K562 (cell line): ENCODE measurements at regions not wholly inside any gene's neighbourhood (a gene's known extent, or its start where the extent isn't known, plus 50 kb on each side); places are given as distances from the start of the nearest gene placed in this dataset.

Experiments used
- ATAC-seq: fragments of 200-7000 bp; cut with Tn5 transposase; 3 replicates; pipeline ENCODE4 v1.9.1; 2020; ENCODE audit warnings: moderate library complexity
- BruUV-seq: library from RNA; stranded (reverse); fragments of 400-500 nt; replicated peaks from 2 replicates; lab custom pipeline; 2021; lab: Mats Ljungman, UMichigan
- CTCF ChIA-PET: fragments of 300-600 bp; formaldehyde crosslinking; extraction: SDS; loops from one replicate; lab custom pipeline; 2021; ENCODE audit warnings: low intra/inter-chr PET ratio; lab: Yijun Ruan, JAX
- POLR2A ChIA-PET: fragments of 300-600, 350-650 bp; sonication (Branson Sonifier 250); formaldehyde crosslinking; extraction: SDS; loops from one replicate; lab custom pipeline; 2021; ENCODE audit warnings: antibody characterized with exemption, inconsistent platforms; lab: Yijun Ruan, JAX
- DNase-seq, 4 experiments: peaks; one replicate each; pipeline versions ENCODE4 v3.0.0 to v3.0.0-alpha.2; 2011 to 2018; ENCODE audit warnings: low spot score in 3 of 4, mixed read lengths in 3 of 4; ENCODE audit errors: extremely low read depth in 1 of 4
- FAIRE-seq: peaks from 2 replicates; lab custom pipeline; 2011; peaks lifted over from hg19 to GRCh38; lab: Jason Lieb, UNC
- H2AFZ ChIP-seq: 2 replicates; pipeline ENCODE4 v1.6.0; 2011; ENCODE audit warnings: low read depth, low read length, control low read depth, inconsistent platforms
- H3K27ac ChIP-seq: fragments of 200-600 bp; 3 replicates; pipeline ENCODE4 v1.8.0; 2011; ENCODE audit warnings: low read depth, mild to moderate bottlenecking, control low read depth, inconsistent platforms, low read length, moderate library complexity, mixed read lengths; ENCODE audit errors: extremely low read depth
- H3K27me3 ChIP-seq, 2 experiments: fragments of 300-600 bp in 1 of 2; 2 replicates in 1 of 2; 3 replicates in 1 of 2; pipeline versions ENCODE4 v1.6.0 to v1.8.0; 2011; ENCODE audit warnings: inconsistent platforms in 2 of 2, low read length in 2 of 2, mild to moderate bottlenecking in 1 of 2, mixed read lengths in 1 of 2, moderate library complexity in 1 of 2; ENCODE audit not compliant: control insufficient read depth in 2 of 2, insufficient read depth in 2 of 2
- H3K36me3 ChIP-seq: fragments of 300-600 bp; 3 replicates; pipeline ENCODE4 v1.8.0; 2011; ENCODE audit warnings: mild to moderate bottlenecking, low read length, inconsistent platforms; ENCODE audit not compliant: control insufficient read depth, insufficient read depth
- H3K4me1 ChIP-seq, 2 experiments: fragments of 200-600 bp in 1 of 2; replicated peaks in 1 of 2; 2 replicates in 1 of 2; 3 replicates in 1 of 2; pipeline versions ENCODE4 v1.5.1 to v1.8.0; 2011; ENCODE audit warnings: inconsistent platforms in 2 of 2, low read length in 2 of 2, mild to moderate bottlenecking in 1 of 2, mixed read lengths in 1 of 2, moderate library complexity in 1 of 2; ENCODE audit not compliant: control insufficient read depth in 2 of 2, insufficient read depth in 2 of 2
- H3K4me2 ChIP-seq: 2 replicates; pipeline ENCODE4 v1.6.1; 2011; ENCODE audit warnings: low read length, control low read depth, inconsistent platforms, mixed read lengths; ENCODE audit not compliant: insufficient read depth
- H3K4me3 ChIP-seq: fragments of 200-600 bp; sonication (generic), shearing (Covaris generic); 2 replicates; pipeline ENCODE4 v1.5.1; 2016; ENCODE audit warnings: control low read depth, inconsistent platforms
- H3K79me2 ChIP-seq: fragments of 200-600 bp; 3 replicates; pipeline ENCODE4 v1.8.0; 2011; ENCODE audit warnings: low read length, inconsistent platforms; ENCODE audit not compliant: control insufficient read depth, insufficient read depth
- H3K9ac ChIP-seq, 2 experiments: 2 replicates each; pipeline versions ENCODE4 v1.6.0 to v1.6.1; 2011; ENCODE audit warnings: low read depth in 2 of 2, low read length in 2 of 2, control low read depth in 1 of 2, inconsistent platforms in 1 of 2, mild to moderate bottlenecking in 1 of 2, mixed read lengths in 1 of 2; ENCODE audit not compliant: insufficient read depth in 1 of 2
- H3K9me1 ChIP-seq: one replicate; pipeline ENCODE4 v1.6.0; 2011; ENCODE audit warnings: inconsistent platforms, mild to moderate bottlenecking, low read length, moderate library complexity; ENCODE audit not compliant: control insufficient read depth, insufficient read depth
- H3K9me3 ChIP-seq: replicated peaks from 2 replicates; pipeline ENCODE4 v1.5.1; 2011; ENCODE audit warnings: low read depth, low read length, inconsistent platforms; ENCODE audit not compliant: control insufficient read depth, insufficient read depth
- H4K20me1 ChIP-seq: replicated peaks from 2 replicates; pipeline ENCODE4 v1.6.1; 2011; ENCODE audit warnings: low read length, inconsistent platforms, mixed read lengths; ENCODE audit not compliant: control insufficient read depth, insufficient read depth
- NRF1 ChIP-seq, 2 experiments: fragments of 450-650 bp; IDR thresholded peaks in 1 of 2; conservative IDR thresholded peaks in 1 of 2; 2 replicates each; pipeline ENCODE4 v1.6.1; 2014; ENCODE audit warnings: mild to moderate bottlenecking in 2 of 2
- TAL1 ChIP-seq: fragments of 450-650 bp; IDR thresholded peaks from 2 replicates; pipeline ENCODE4 v1.6.1; 2016; ENCODE audit warnings: mild to moderate bottlenecking
- ZNF324 ChIP-seq: fragments of 250-450 bp; sonication (Bioruptor Pico); IDR thresholded peaks from 2 replicates; pipeline ENCODE4 v1.4.0; 2020; ENCODE audit warnings: mild to moderate bottlenecking
- WGBS: fragments of 100-300 bp; shearing (Covaris generic); methylation state at CpG from one replicate; pipeline ENCODE4 v1.1.6; 2016; ENCODE audit warnings: low coverage, mixed read lengths; ENCODE audit not compliant: insufficient coverage; ENCODE audit errors: missing lambda C conversion rate; 5-methylcytosine and 5-hydroxymethylcytosine counted together
- in situ Hi-C: fragments of 300-500 bp; cut with MboI; formaldehyde crosslinking; loops from 4 replicates; pipeline ENCODE4 v1.15.0; 2018; ENCODE audit warnings: inconsistent platforms, mixed read lengths
- intact Hi-C: fragments of 100-400 bp; cut with micrococcal nuclease; formaldehyde crosslinking; loops from 2 replicates; pipeline ENCODE4 v1.14.2; 2022
- TF ChIP-seq, protein P1 (sequence below): sonication (generic); formaldehyde crosslinking; IDR thresholded peaks from 2 replicates; pipeline ENCODE4 v1.8.0; 2022; ENCODE audit warnings: missing genetic modification reagents, mild to moderate bottlenecking, moderate library complexity, borderline replicate concordance

DNA sequence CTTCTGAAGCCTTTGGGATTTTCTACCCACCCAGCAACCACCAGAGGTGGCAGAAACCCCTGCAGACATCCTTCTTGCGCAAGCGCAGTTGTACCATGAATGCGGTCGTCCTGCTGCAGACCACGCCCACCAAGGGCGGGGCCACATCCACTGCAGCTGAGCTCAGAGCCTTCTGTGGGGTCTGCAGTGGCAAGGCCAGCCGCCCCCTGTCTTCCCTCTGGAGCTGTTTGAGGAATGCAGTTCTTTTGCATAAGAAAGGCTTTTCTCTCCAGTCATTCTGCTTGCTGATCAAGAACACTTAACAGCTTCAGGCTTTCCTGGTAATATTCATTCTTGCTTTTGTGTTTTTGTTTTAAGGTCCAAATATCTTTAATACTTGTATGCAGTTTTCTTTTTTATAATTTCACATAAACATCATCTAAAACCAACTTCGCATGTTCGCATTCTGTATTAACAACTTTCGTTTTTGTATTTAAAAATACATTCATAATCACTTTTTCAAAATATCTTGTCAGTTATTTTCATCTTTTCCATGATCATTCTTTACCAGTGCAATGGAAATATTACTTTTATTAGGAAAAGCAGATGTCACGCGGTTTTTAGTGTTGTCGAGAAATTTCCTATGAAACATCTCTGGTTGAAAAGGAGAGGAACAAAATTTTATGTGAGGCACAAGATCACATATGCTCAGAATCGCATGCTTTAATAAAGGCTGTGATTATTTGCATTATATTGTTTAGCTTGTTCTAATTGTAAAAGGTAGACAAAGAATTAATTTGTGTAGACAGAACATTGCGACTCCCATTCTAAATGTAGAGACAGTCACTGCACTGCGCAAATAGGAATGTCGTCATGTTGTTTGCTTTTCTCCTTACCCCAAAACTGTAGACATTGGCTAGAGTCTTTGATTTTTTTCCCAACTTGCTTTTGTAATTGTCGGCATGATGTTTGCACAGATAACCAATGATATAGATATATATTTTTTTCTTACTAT is 98.1 kb upstream of the SNRPN start:
- no peak for FAIRE-seq
- Histone ChIP-seq H4K20me1 (no peaks in the 10 kb centered on the region), H3K4me3 (no peak overlapping the region), H3K9ac (no peak overlapping the region), H3K4me1 (no peaks in the 10 kb centered on the region), H3K36me3 (no peaks in the 10 kb centered on the region)
- ATAC-seq: no peak
- BruUV-seq: no TSS peak
- TF ChIP-seq TAL1 (no peak), NRF1 (conservative IDR thresholded peaks at IDR 0.05 in 1 of 2, IDR thresholded peaks at IDR 0.05 in 1 of 2) (peak in 1 of 2 experiments; percentile 39; a peak in 1 of 4 replicates), ZNF324 (no peak)
- TF ChIP-seq, protein P1, sequence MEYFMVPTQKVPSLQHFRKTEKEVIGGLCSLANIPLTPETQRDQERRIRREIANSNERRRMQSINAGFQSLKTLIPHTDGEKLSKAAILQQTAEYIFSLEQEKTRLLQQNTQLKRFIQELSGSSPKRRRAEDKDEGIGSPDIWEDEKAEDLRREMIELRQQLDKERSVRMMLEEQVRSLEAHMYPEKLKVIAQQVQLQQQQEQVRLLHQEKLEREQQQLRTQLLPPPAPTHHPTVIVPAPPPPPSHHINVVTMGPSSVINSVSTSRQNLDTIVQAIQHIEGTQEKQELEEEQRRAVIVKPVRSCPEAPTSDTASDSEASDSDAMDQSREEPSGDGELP (CRISPR knock-in tag): no peak
- TF ChIP-seq, all 486 proteins: peak for 1
- Histone ChIP-seq H3K9me3 (no peaks in the 10 kb centered on the region), H2AFZ (no peak overlapping the region), H3K27ac (no peak overlapping the region), H3K79me2 (no peaks in the 10 kb centered on the region), H3K27me3 (no peaks in the 10 kb centered on the region), H3K4me2 (no peak overlapping the region), H3K9me1 (no peaks in the 10 kb centered on the region)
- intact Hi-C loops (no loop called here), in situ Hi-C loops (no loop called here)
- ChIA-PET POLR2A (no interaction called here), CTCF (no interaction called here)
- WGBS: 6% methylated on average over 18 of the region's 18 CpGs
- peak in 3 of 4 experiments; percentile 10 to 12 (median 11) for DNase-seq
